Astrocyte (in vitro differentiated cells and primary cell): ENCODE measurements at regions not wholly inside any gene's neighbourhood (a gene's known extent, or its start where the extent isn't known, plus 50 kb on each side); places are given as distances from the start of the nearest gene placed in this dataset.
A peak's percentile ranks its signal among the peaks of the same experiment; 100 is the strongest.

Source experiments
- DNase-seq: peaks from one replicate; pipeline ENCODE4 v3.0.0-alpha.2; 2010; ENCODE audit warnings: low read depth
- FAIRE-seq: peaks from 2 replicates; lab custom pipeline; 2011; peaks lifted over from hg19 to GRCh38; lab: Jason Lieb, UNC
- H2AFZ ChIP-seq: 2 replicates; pipeline ENCODE4 v1.6.0; 2012; ENCODE audit warnings: low read depth, low read length, inconsistent platforms
- H3K27ac ChIP-seq: 2 replicates; pipeline ENCODE4 v1.5.1; 2011; ENCODE audit warnings: low read depth, low read length, inconsistent platforms
- H3K27me3 ChIP-seq: 2 replicates; pipeline ENCODE4 v1.6.0; 2011; ENCODE audit warnings: low read length, inconsistent platforms; ENCODE audit not compliant: insufficient read depth
- H3K36me3 ChIP-seq: 2 replicates; pipeline ENCODE4 v1.5.1; 2011; ENCODE audit warnings: low read length, inconsistent platforms; ENCODE audit not compliant: insufficient read depth
- H3K4me1 ChIP-seq: 2 replicates; pipeline ENCODE4 v1.5.1; 2011; ENCODE audit warnings: low read length, inconsistent platforms; ENCODE audit not compliant: insufficient read depth
- H3K4me2 ChIP-seq: 2 replicates; pipeline ENCODE4 v1.6.0; 2012; ENCODE audit warnings: low read length, inconsistent platforms
- H3K4me3 ChIP-seq: 2 replicates; pipeline ENCODE4 v1.5.1; 2011; ENCODE audit warnings: low read depth, mild to moderate bottlenecking, low read length, inconsistent platforms; ENCODE audit not compliant: insufficient read depth
- H3K79me2 ChIP-seq: 2 replicates; pipeline ENCODE4 v1.6.0; 2012; ENCODE audit warnings: mild to moderate bottlenecking, low read length, inconsistent platforms; ENCODE audit not compliant: insufficient read depth
- H3K9ac ChIP-seq: 2 replicates; pipeline ENCODE4 v1.6.0; 2012; ENCODE audit warnings: mild to moderate bottlenecking, low read length, inconsistent platforms
- H3K9me3 ChIP-seq: 2 replicates; pipeline ENCODE4 v1.5.1; 2012; ENCODE audit warnings: low read depth, mild to moderate bottlenecking, low read length, inconsistent platforms; ENCODE audit not compliant: insufficient read depth
- H4K20me1 ChIP-seq: 2 replicates; pipeline ENCODE4 v1.6.0; 2012; ENCODE audit warnings: low read length, inconsistent platforms; ENCODE audit not compliant: insufficient read depth
- H3K27ac Mint-ChIP-seq: one replicate; pipeline ENCODE4 v1.8.0; 2021; ENCODE audit warnings: mild to moderate bottlenecking, mixed read lengths; ENCODE audit not compliant: unreplicated experiment
- H3K27me3 Mint-ChIP-seq: one replicate; pipeline ENCODE4 v1.8.0; 2021; ENCODE audit warnings: low read depth, mixed read lengths; ENCODE audit not compliant: unreplicated experiment
- H3K36me3 Mint-ChIP-seq: one replicate; pipeline ENCODE4 v1.8.0; 2021; ENCODE audit warnings: low read depth, mixed read lengths; ENCODE audit not compliant: unreplicated experiment
- H3K4me1 Mint-ChIP-seq: one replicate; pipeline ENCODE4 v1.8.0; 2021; ENCODE audit warnings: low read depth, mixed read lengths; ENCODE audit not compliant: unreplicated experiment
- H3K4me3 Mint-ChIP-seq: one replicate; pipeline ENCODE4 v1.8.0; 2021; ENCODE audit warnings: mild to moderate bottlenecking, moderate library complexity, mixed read lengths; ENCODE audit not compliant: unreplicated experiment
- H3K9me3 Mint-ChIP-seq: one replicate; pipeline ENCODE4 v1.8.0; 2021; ENCODE audit warnings: mild to moderate bottlenecking, mixed read lengths; ENCODE audit not compliant: unreplicated experiment
- EZH2 ChIP-seq: IDR thresholded peaks from 2 replicates; pipeline ENCODE4 v1.6.1; 2012; ENCODE audit warnings: mild to moderate bottlenecking, low read length, inconsistent platforms; ENCODE audit not compliant: insufficient read depth
- TF ChIP-seq, protein P1 (sequence below): IDR thresholded peaks from 2 replicates; pipeline ENCODE4 v1.5.1; 2011; ENCODE audit warnings: low read depth, mild to moderate bottlenecking, inconsistent platforms, low read length, moderate library complexity; ENCODE audit not compliant: insufficient read depth

DNA sequence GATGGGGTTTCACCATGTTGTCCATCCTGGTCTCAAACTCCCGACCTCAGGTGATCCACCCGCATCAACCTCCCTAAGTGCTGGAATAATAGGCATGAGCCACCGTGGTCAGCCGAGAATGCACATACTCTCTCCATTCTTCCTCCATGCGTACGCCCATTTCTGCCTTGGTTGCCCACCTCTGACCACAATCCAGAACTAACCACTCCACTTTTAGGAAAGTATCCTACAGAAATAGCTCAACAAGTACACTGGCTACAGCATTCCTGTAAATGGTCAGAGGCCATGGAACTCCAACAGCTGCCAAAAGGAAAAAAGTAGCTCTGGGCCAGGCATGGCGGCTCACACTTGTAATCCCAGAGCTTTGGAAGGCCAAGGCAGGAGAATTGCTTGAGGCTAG, 60.7 kb downstream of the IRF2BPL start:
- Mint-ChIP-seq H3K27me3 (peaks cover 5% of the 10 kb centered on the region), H3K4me3 (no peak overlapping the region), H3K4me1 (peaks cover 13% of the 10 kb centered on the region), H3K27ac (no peak overlapping the region), H3K9me3 (no peaks in the 10 kb centered on the region), H3K36me3 (peaks cover 19% of the 10 kb centered on the region)
- no peak overlapping the region for H3K9ac ChIP-seq
- H3K27me3 ChIP-seq, result no peaks in the 10 kb centered on the region
- DNase-seq (no peak), FAIRE-seq (no peak)
- H3K4me1 ChIP-seq, result no peaks in the 10 kb centered on the region
- H3K9me3 ChIP-seq, result no peaks in the 10 kb centered on the region
- no peak overlapping the region for H3K4me3 ChIP-seq
- peaks cover 8% of the 10 kb centered on the region for H4K20me1 ChIP-seq
- H3K4me2 ChIP-seq, result no peak overlapping the region
- H3K27ac ChIP-seq, result no peak overlapping the region
- H3K79me2 ChIP-seq, result peaks cover 12% of the 10 kb centered on the region
- H3K36me3 ChIP-seq, result peaks cover 2% of the 10 kb centered on the region
- TF ChIP-seq, protein P1, sequence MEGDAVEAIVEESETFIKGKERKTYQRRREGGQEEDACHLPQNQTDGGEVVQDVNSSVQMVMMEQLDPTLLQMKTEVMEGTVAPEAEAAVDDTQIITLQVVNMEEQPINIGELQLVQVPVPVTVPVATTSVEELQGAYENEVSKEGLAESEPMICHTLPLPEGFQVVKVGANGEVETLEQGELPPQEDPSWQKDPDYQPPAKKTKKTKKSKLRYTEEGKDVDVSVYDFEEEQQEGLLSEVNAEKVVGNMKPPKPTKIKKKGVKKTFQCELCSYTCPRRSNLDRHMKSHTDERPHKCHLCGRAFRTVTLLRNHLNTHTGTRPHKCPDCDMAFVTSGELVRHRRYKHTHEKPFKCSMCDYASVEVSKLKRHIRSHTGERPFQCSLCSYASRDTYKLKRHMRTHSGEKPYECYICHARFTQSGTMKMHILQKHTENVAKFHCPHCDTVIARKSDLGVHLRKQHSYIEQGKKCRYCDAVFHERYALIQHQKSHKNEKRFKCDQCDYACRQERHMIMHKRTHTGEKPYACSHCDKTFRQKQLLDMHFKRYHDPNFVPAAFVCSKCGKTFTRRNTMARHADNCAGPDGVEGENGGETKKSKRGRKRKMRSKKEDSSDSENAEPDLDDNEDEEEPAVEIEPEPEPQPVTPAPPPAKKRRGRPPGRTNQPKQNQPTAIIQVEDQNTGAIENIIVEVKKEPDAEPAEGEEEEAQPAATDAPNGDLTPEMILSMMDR, result no peak
- TF ChIP-seq EZH2, result no peak
- no peak overlapping the region for H2AFZ ChIP-seq

DNA sequence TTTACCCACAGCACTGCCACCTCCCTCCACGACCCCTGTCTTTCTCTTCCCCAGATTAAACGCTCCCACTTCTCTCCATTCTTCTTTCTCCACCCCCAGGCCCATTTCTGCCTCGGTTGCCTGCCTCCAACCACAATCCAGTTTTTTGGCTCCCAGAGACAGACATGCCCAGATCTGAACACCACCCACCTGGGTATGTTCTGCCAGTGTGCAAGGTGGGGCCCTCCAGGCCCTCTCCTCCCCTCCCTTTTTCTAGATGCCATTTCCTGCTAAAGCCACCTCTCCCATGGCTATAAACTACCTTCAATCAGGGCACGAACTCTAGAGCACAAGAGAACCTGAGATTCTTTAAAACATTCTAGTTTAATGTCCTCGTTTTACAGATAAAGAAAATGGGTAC, 63.3 kb downstream of the IRF2BPL start:
- no peaks in the 10 kb centered on the region for H3K9me3 Mint-ChIP-seq
- H3K27ac Mint-ChIP-seq, result no peak overlapping the region
- Histone ChIP-seq H2AFZ (no peak overlapping the region), H3K4me3 (no peak overlapping the region), H3K27me3 (no peaks in the 10 kb centered on the region), H3K9me3 (no peaks in the 10 kb centered on the region), H3K9ac (no peak overlapping the region), H4K20me1 (peaks cover 8% of the 10 kb centered on the region), H3K79me2 (peaks cover 31% of the 10 kb centered on the region), H3K27ac (no peak overlapping the region), H3K36me3 (peaks cover 2% of the 10 kb centered on the region), H3K4me1 (peaks cover 21% of the 10 kb centered on the region), H3K4me2 (no peak overlapping the region)
- FAIRE-seq (no peak), DNase-seq (no peak)
- H3K4me3 Mint-ChIP-seq, result no peak overlapping the region
- peaks cover 22% of the 10 kb centered on the region for H3K4me1 Mint-ChIP-seq
- peaks cover 5% of the 10 kb centered on the region for H3K27me3 Mint-ChIP-seq
- no peak for TF ChIP-seq EZH2
- TF ChIP-seq, protein P1, result no peak
- H3K36me3 Mint-ChIP-seq, result peaks cover 20% of the 10 kb centered on the region

DNA sequence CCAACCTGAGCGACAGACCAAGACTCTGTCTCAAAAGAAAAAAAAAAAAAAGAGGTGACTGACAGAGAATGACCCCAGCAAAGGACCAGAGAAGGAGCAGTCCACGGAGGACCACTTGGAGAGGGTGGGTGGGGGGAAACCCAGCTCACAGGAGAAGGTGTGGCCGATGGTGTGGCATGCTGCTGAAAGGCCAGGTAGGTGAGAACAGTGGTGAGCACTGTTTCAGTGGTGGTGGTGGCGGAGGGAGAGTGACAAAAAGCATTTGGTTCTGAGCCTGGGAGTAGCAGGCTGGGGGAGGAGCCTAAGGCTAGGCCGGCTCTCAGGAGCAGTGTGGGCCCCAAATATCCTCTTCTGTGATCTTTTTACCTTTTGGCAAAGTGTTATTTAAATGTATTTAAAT, 63.8 kb downstream of the IRF2BPL start:
- no peak overlapping the region for H2AFZ ChIP-seq
- H3K36me3 ChIP-seq, result peaks cover 2% of the 10 kb centered on the region
- no peak for DNase-seq
- H3K4me3 ChIP-seq, result no peak overlapping the region
- no peak overlapping the region for H3K9ac ChIP-seq
- H4K20me1 ChIP-seq, result peaks cover 8% of the 10 kb centered on the region
- H3K79me2 ChIP-seq, result peaks cover 35% of the 10 kb centered on the region
- no peaks in the 10 kb centered on the region for H3K9me3 ChIP-seq
- Mint-ChIP-seq H3K4me1 (peaks cover 27% of the 10 kb centered on the region), H3K27ac (no peak overlapping the region), H3K4me3 (no peak overlapping the region), H3K27me3 (peaks cover 5% of the 10 kb centered on the region), H3K9me3 (no peaks in the 10 kb centered on the region), H3K36me3 (peaks cover 23% of the 10 kb centered on the region)
- H3K27me3 ChIP-seq, result no peaks in the 10 kb centered on the region
- peaks cover 25% of the 10 kb centered on the region for H3K4me1 ChIP-seq
- no peak overlapping the region for H3K27ac ChIP-seq
- peak overlapping the region; percentile 11 for H3K4me2 ChIP-seq
- TF ChIP-seq, protein P1, result no peak
- no peak for TF ChIP-seq EZH2
- FAIRE-seq, result no peak
